Ovary (tissue), 7 donors: ENCODE measurements at regions not wholly inside any gene's neighbourhood (a gene's known extent, or its start where the extent isn't known, plus 50 kb on each side); places are given as distances from the start of the nearest gene placed in this dataset.

Experiments
- DNase-seq, 5 donors: peaks; one replicate each; pipeline ENCODE4 v3.0.0-alpha.2; 2019 to 2020
- H3K27ac ChIP-seq, 2 donors: fragments of 200-600 bp; one replicate each; pipeline versions ENCODE4 v1.5.1 to v1.8.0; 2019 to 2022
- H3K27me3 ChIP-seq: fragments of 200-600 bp; one replicate; pipeline ENCODE4 v1.8.0; 2022
- H3K36me3 ChIP-seq: fragments of 200-600 bp; sonication (generic); one replicate; pipeline ENCODE4 v1.5.1; 2019
- H3K4me1 ChIP-seq: one replicate; pipeline ENCODE4 v1.8.1; 2013; ENCODE audit warnings: mild to moderate bottlenecking, moderate library complexity; ENCODE audit not compliant: insufficient read depth
- H3K4me3 ChIP-seq: fragments of 200-600 bp; sonication (generic); one replicate; pipeline ENCODE4 v1.5.1; 2017
- H3K9me3 ChIP-seq, 2 donors: fragments of 200-600 bp in 1 of 2; sonication (generic) in 1 of 2; one replicate each; pipeline versions ENCODE4 v1.5.1 to v1.8.1; 2013 to 2019; ENCODE audit warnings: mild to moderate bottlenecking in 1 of 2, moderate library complexity in 1 of 2
- EP300 ChIP-seq: sonication (generic); formaldehyde crosslinking; IDR thresholded peaks from one replicate; pipeline ENCODE4 v1.6.1; 2017; ENCODE audit warnings: antibody characterized with exemption
- POLR2A ChIP-seq: fragments of 450-650 bp; IDR thresholded peaks from one replicate; pipeline ENCODE4 v1.6.1; 2017; ENCODE audit warnings: antibody characterized with exemption, mild to moderate bottlenecking, moderate library complexity
- WGBS, 3 donors: extraction: QIAGEN DNeasy Blood & Tissue Kit in 1 of 3; methylation state at CpG; one replicate each; pipeline versions ENCODE4 v1.1.5 to v1.1.7; 2013 to 2017; 5-methylcytosine and 5-hydroxymethylcytosine counted together
- intact Hi-C, 4 donors: fragments of 100-400 bp; cut with DNase I; formaldehyde crosslinking; loops; one replicate each; pipeline versions ENCODE4 v1.11.0 to v1.15.1; 2022 to 2023
- TF ChIP-seq, protein P1 (sequence below), 3 donors: fragments of 450-650 bp in 2 of 3; fragments of 200-600 bp in 1 of 3; IDR thresholded peaks; one replicate each; pipeline versions ENCODE4 v1.5.1 to v1.8.0; 2016 to 2022; ENCODE audit warnings: antibody characterized with exemption in 3 of 3, mild to moderate bottlenecking in 1 of 3
- donor health status: DM: no; HTN: no; CAD: no; lungs with moderate emphysema.
- donor health status: DM: no; HTN: no; CAD: no.
- donor health status: Bipolar disorder and iron deficiency.
- donor health status: DM: no; HTN: no; CAD: no.
- donor health status: DM: yes; HTN: yes; CAD: no.

DNA sequence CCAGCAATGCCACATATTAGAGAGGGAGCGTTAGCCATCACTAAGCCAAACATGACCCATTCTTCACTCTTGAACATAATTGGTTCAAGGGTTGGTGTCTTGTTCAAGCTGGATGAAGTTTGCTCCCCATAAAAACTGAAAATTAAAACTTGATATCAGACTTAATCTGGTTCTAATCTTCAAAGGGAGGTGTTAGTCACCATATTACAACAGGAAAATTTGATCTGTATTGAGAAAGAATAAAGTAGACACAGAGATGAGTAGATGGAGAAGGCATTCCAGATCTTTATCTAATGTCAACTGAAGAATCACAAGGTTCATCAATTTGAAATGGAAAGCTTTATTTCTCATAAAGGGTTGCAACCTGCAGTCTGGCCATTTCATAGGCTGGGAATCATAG is 972.8 kb downstream of the HACE1 start:
- WGBS, 3 donors, result 96 to 98% (median 97%) methylated on average over 1 of the region's 1 CpG
- Histone ChIP-seq H3K4me1 (no peaks in the 10 kb centered on the region), H3K36me3 (no peaks in the 10 kb centered on the region), H3K4me3 (no peak overlapping the region), H3K9me3 (no peaks in the 10 kb centered on the region), H3K27me3 (no peaks in the 10 kb centered on the region), H3K27ac (no peak overlapping the region)
- TF ChIP-seq POLR2A, result no peak
- TF ChIP-seq EP300, result no peak
- TF ChIP-seq, protein P1, sequence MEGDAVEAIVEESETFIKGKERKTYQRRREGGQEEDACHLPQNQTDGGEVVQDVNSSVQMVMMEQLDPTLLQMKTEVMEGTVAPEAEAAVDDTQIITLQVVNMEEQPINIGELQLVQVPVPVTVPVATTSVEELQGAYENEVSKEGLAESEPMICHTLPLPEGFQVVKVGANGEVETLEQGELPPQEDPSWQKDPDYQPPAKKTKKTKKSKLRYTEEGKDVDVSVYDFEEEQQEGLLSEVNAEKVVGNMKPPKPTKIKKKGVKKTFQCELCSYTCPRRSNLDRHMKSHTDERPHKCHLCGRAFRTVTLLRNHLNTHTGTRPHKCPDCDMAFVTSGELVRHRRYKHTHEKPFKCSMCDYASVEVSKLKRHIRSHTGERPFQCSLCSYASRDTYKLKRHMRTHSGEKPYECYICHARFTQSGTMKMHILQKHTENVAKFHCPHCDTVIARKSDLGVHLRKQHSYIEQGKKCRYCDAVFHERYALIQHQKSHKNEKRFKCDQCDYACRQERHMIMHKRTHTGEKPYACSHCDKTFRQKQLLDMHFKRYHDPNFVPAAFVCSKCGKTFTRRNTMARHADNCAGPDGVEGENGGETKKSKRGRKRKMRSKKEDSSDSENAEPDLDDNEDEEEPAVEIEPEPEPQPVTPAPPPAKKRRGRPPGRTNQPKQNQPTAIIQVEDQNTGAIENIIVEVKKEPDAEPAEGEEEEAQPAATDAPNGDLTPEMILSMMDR (IDR thresholded peaks at IDR 0.05), result no peak
- no peak for DNase-seq
- intact Hi-C loops, result no loop called here

DNA sequence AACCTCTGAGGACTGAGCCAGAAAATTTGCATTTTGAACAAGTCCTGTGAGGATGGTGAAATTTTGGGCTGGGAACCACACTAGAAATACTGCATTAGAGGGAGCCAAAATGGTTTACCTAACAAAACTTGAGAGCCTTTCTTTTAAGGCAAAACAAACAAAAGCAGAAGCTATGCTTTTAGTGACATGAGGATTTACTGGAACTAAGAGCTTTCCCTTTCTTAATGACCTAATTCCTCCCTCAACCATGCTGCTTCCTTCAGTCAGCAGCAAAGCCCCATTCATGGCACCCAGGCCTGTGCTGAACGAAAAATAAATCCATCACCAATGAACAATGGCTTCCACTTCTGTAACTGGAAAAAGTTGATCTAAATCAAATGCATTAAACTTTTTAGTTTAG is 974.3 kb downstream of the HACE1 start:
- no peaks in the 10 kb centered on the region for H3K36me3 ChIP-seq
- H3K4me1 ChIP-seq, result no peaks in the 10 kb centered on the region
- H3K9me3 ChIP-seq, result no peaks in the 10 kb centered on the region
- H3K4me3 ChIP-seq, result no peak overlapping the region
- TF ChIP-seq, protein P1 (IDR thresholded peaks at IDR 0.05), result no peak
- no peak for TF ChIP-seq POLR2A
- no peak for TF ChIP-seq EP300
- no peaks in the 10 kb centered on the region for H3K27me3 ChIP-seq
- WGBS, 3 donors, result 66 to 91% (median 85%) methylated on average over 1 of the region's 1 CpG
- no peak for DNase-seq
- H3K27ac ChIP-seq, result no peak overlapping the region
- intact Hi-C loops, result no loop called here

DNA sequence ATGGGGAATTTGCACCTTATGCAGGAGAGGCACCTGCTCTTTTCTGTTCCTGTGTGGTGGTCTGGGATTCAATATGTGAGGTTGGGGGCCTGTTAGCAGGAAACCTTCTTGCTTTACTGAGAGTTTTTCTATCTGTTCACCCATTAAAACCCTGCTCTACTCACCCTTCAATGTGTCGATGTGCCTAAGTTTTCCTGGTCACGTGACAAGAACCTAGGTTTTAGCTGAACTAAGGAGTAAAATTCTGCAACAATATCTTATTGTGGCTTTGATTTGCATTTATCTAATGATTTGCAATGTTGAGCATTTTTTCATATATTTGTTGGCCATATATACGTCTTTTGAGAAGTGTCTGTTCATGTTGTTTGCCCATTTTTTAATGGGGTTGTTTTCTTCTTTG is 979.9 kb downstream of the HACE1 start:
- no peak for DNase-seq
- no peak overlapping the region for H3K4me3 ChIP-seq
- no peak for TF ChIP-seq EP300
- TF ChIP-seq, protein P1 (IDR thresholded peaks at IDR 0.05), result no peak
- no peak for TF ChIP-seq POLR2A
- H3K36me3 ChIP-seq, result no peaks in the 10 kb centered on the region
- H3K27ac ChIP-seq, result no peak overlapping the region
- no peaks in the 10 kb centered on the region for H3K4me1 ChIP-seq
- intact Hi-C loops, result no loop called here
- peaks cover 0 to 6% of the 10 kb centered on the region in 2 donors for H3K9me3 ChIP-seq
- 90 to 92% (median 92%) methylated on average over 3 of the region's 3 CpGs for WGBS, 3 donors
- no peaks in the 10 kb centered on the region for H3K27me3 ChIP-seq

DNA sequence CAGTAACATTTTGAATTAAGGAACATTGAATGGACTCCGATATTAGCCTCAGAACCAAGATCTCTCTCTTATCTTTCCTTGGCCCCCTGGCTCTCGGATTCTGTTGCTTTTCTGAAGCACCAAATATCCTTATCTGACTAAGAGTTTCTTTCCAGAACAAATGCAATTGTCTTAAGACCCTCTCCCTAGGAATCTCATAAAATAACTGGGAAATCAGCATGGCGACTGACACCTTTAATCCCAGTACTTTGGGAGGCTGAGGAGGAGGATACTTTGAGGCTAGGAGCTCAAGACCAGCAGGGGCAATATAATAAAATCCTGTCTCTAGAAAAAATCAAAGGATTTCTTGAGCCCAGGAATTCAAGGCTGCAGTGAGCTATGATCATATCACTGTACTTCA is 984.5 kb downstream of the HACE1 start:
- no peak for DNase-seq
- no peaks in the 10 kb centered on the region for H3K4me1 ChIP-seq
- H3K36me3 ChIP-seq, result no peaks in the 10 kb centered on the region
- H3K27me3 ChIP-seq, result no peaks in the 10 kb centered on the region
- peaks cover 0 to 6% of the 10 kb centered on the region in 2 donors for H3K9me3 ChIP-seq
- intact Hi-C loops, result no loop called here
- TF ChIP-seq, protein P1 (IDR thresholded peaks at IDR 0.05), result no peak
- H3K4me3 ChIP-seq, result no peak overlapping the region
- WGBS, 3 donors, result 80 to 87% (median 86%) methylated on average over 3 of the region's 3 CpGs
- H3K27ac ChIP-seq, result no peak overlapping the region

DNA sequence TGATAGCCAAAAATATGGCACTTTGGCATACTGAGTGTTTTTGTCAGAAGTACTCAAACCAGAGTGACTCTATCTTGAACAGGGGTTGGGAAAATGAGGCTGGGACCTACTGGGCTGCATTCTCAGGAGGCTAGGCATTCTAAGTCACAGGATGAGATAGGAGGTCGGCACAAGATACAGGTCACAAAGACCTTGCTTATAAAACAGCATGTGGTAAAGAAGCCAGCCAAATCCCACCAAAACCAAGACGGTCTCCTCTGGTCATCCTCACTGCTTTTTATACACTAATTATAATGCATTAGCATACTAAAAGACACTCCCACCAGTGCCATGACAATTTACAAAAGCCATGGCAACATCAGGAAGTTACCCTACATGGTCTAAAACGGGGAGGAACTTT is 985.1 kb downstream of the HACE1 start:
- DNase-seq, result no peak
- peaks cover 0 to 4% of the 10 kb centered on the region in 2 donors for H3K9me3 ChIP-seq
- H3K4me1 ChIP-seq, result no peaks in the 10 kb centered on the region
- no peak overlapping the region for H3K4me3 ChIP-seq
- no peaks in the 10 kb centered on the region for H3K27me3 ChIP-seq
- H3K36me3 ChIP-seq, result no peaks in the 10 kb centered on the region
- H3K27ac ChIP-seq, result no peak overlapping the region
- TF ChIP-seq, protein P1 (IDR thresholded peaks at IDR 0.05), result no peak
- TF ChIP-seq POLR2A, result no peak
- TF ChIP-seq EP300, result no peak
- intact Hi-C loops, result no loop called here
- 61 to 79% (median 62%) methylated on average over 3 of the region's 3 CpGs for WGBS, 3 donors
